HG02763 (cell line): ENCODE measurements at regions not wholly inside any gene's neighbourhood (a gene's known extent, or its start where the extent isn't known, plus 50 kb on each side); places are given as distances from the start of the nearest gene placed in this dataset.
A peak's percentile ranks its signal among the peaks of the same experiment; 100 is the strongest.
"Not testable (repeated sequence)": the region's sequence is repeated elsewhere in the genome, so short reads cannot be mapped to it uniquely, and the experiment has no call there.

Experiments used
- ATAC-seq: cut with Tn5 transposase; IDR thresholded peaks from one replicate; pipeline ENCODE4 v1.9.1; 2021; ENCODE audit warnings: mild to moderate bottlenecking, moderate library complexity; ENCODE audit not compliant: unreplicated experiment

- no peak for ATAC-seq
These were observed 157.1 kb upstream of the GRK3 start for GRCh38 chr22:25407226-25407858.

GRCh38 chr22:25407859-25408229 is 156.6 kb upstream of the GRK3 start:
- no peak for ATAC-seq

GRCh38 chr22:25409240-25409639 is 155.2 kb upstream of the GRK3 start:
- ATAC-seq, result no peak

GRCh38 chr22:25410849-25411248 is 153.6 kb upstream of the GRK3 start:
- ATAC-seq, result no peak

GRCh38 chr22:25413620-25414019 is 150.9 kb upstream of the GRK3 start:
- ATAC-seq, result no peak

GRCh38 chr22:25415731-25416130 is 148.7 kb upstream of the GRK3 start:
- ATAC-seq, result not testable (repeated sequence)

GRCh38 chr22:25417826-25418225 is 146.6 kb upstream of the GRK3 start:
- ATAC-seq, result not testable (repeated sequence)

GRCh38 chr22:25419247-25420113 is 145.0 kb upstream of the GRK3 start:
- ATAC-seq, result no peak

GRCh38 chr22:25420114-25420441 is 144.4 kb upstream of the GRK3 start:
- not testable (repeated sequence) for ATAC-seq

GRCh38 chr22:25420471-25420924 is 144.0 kb upstream of the GRK3 start:
- no peak for ATAC-seq

- ATAC-seq, result no peak
These were observed 143.3 kb upstream of the GRK3 start for GRCh38 chr22:25420925-25421904.

- not testable (repeated sequence) for ATAC-seq
These were observed 137.8 kb upstream of the GRK3 start for GRCh38 chr22:25426530-25427308.

GRCh38 chr22:25431637-25432342 is 132.7 kb upstream of the GRK3 start:
- not testable (repeated sequence) for ATAC-seq

GRCh38 chr22:25433381-25433970 is 131.0 kb upstream of the GRK3 start:
- ATAC-seq, result not testable (repeated sequence)

GRCh38 chr22:25437414-25438160 is 126.9 kb upstream of the GRK3 start:
- no peak for ATAC-seq

- ATAC-seq, result no peak
These were observed 117.3 kb upstream of the GRK3 start for GRCh38 chr22:25447067-25447685.

GRCh38 chr22:25447686-25448434 is 116.6 kb upstream of the GRK3 start:
- peak; percentile 73 for ATAC-seq
